GM18502 (cell line): ENCODE measurements at regions not wholly inside any gene's neighbourhood (a gene's known extent, or its start where the extent isn't known, plus 50 kb on each side); places are given as distances from the start of the nearest gene placed in this dataset.

Experiments
- ATAC-seq: cut with Tn5 transposase; IDR thresholded peaks from one replicate; pipeline ENCODE4 v1.9.1; 2021; ENCODE audit warnings: mild to moderate bottlenecking; ENCODE audit not compliant: unreplicated experiment, poor library complexity

GRCh38 chr6:6518631-6519427, 69.7 kb upstream of the LY86 start:
- ATAC-seq, result no peak

- no peak for ATAC-seq
These were observed 66.5 kb upstream of the LY86 start for GRCh38 chr6:6521961-6522482.

- no peak for ATAC-seq
These were observed 65.8 kb upstream of the LY86 start for GRCh38 chr6:6522709-6523108.

GRCh38 chr6:6524951-6525350, 63.6 kb upstream of the LY86 start:
- ATAC-seq, result no peak

DNA sequence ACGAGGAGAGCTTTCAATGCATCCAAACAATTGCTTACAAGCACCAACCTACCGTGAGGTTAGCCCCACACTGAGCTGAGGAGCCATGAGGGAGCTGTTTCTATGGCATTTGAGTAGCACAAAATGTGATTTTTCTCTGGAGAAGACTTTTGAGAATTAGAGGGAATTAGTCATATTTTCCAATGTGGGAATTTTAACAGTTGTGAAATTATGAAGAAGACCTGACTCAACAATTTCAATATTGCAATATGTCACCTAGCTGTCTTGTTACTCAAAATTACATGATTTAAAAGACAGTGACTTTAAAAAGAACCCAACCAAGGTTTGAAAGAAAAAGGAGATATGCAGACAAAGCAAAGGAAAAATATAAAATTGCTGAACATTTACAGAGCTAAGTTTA, 62.6 kb upstream of the LY86 start:
- ATAC-seq, result no peak

- no peak for ATAC-seq
These were observed 59.2 kb upstream of the LY86 start for GRCh38 chr6:6529275-6529674.

GRCh38 chr6:6533176-6533575, 55.3 kb upstream of the LY86 start:
- ATAC-seq, result no peak

DNA sequence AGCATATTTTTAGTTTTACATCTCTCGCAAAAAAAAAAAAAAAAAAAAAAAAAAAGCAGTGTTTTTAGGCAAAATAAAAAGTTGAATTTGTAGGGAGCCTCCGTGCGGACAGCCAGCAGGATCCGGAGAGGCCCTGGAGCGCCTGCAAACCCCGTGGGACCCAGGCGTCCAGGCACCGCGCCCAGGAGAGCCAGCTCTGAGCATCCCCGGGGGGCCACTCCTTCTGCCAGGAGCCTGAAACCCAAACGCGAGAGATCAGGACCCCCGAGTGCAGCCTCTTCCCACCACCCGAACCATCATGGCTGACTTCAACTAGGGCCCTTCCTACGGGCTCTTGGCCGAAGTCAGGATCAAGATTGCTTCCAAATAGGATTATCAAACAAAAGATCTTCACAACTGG, 54.1 kb upstream of the LY86 start:
- ATAC-seq, result no peak

DNA sequence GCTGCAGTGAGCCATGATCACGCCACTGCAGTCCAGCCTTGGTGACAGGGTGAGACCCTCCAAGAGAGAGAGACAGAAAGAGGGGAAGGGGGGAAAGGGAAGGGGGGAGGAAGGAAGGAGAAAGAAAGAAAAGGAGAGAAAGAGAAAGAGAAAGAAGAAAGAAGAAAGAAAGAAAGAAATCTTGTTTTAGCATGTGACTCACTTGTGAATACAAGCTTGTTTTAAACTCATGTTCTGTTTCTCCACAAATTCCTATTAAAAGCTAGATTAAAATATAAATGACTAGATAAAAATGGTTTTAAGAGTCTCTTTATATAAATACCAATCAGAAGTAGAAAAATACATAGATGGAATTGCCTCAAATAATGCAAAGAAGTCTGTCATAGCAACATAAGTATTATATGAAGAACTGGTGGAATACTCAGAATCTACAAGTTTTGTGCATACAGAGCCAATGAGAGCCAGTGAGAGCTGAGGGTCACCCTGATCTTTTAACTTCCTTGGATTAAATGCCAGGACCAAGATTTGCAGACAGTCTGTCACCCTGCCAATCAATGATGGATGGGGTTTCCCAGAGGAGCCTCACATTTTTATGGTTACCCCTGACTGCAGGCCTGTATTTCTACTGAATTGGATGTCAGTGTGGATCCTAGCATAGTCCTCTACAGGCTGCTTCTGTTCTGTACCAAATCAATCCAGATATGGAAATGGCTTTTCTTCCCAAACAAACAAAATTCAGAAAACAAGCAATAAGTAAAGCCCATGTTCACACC, 50.8 kb upstream of the LY86 start:
- no peak for ATAC-seq

- no peak for ATAC-seq
These were observed 50.3 kb upstream of the LY86 start for GRCh38 chr6:6538261-6538660.
